ENCODE measurements at regions not wholly inside any gene's neighbourhood (a gene's known extent, or its start where the extent isn't known, plus 50 kb on each side); places are given as distances from the start of the nearest gene placed in this dataset.

DNA sequence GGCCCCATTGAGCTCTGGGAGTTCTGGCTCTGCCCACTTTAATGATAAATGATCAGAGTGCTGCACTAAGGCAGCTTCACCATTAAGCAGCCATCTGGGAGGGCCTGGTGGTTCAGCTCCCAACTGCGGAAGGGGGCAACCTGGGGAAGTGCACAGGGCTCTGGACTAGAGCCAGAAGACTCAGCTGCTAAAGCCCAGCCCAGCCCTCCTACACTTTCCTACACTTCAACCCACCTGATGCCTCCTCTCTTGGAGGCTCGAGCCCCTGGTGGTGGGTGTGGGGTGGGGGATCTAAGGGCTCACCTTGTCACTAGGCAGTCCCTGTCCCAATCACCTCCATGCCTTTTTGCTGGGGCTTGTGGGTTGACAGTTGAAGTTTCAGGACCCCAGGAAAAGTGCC is 60.6 kb upstream of the ANTXRL start:
- DNase-seq (ENCODE audit: low read depth, low spot score): no peak
- H3K4me3 ChIP-seq (ENCODE audit: low read depth, low read length): no peak overlapping the region
- POLR2A ChIA-PET: no interaction called here
- TF ChIP-seq, protein P1, sequence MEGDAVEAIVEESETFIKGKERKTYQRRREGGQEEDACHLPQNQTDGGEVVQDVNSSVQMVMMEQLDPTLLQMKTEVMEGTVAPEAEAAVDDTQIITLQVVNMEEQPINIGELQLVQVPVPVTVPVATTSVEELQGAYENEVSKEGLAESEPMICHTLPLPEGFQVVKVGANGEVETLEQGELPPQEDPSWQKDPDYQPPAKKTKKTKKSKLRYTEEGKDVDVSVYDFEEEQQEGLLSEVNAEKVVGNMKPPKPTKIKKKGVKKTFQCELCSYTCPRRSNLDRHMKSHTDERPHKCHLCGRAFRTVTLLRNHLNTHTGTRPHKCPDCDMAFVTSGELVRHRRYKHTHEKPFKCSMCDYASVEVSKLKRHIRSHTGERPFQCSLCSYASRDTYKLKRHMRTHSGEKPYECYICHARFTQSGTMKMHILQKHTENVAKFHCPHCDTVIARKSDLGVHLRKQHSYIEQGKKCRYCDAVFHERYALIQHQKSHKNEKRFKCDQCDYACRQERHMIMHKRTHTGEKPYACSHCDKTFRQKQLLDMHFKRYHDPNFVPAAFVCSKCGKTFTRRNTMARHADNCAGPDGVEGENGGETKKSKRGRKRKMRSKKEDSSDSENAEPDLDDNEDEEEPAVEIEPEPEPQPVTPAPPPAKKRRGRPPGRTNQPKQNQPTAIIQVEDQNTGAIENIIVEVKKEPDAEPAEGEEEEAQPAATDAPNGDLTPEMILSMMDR (IDR thresholded peaks at IDR 0.05; ENCODE audit: insufficient read depth, low read length, missing control alignments): no peak
- CTCF ChIA-PET: interaction anchor here (1.5 to 2.3 kb wide), 2 partner anchors 8 to 11 kb away, joined by 4 to 7 read pairs; no protein-coding TSS in a partner anchor

DNA sequence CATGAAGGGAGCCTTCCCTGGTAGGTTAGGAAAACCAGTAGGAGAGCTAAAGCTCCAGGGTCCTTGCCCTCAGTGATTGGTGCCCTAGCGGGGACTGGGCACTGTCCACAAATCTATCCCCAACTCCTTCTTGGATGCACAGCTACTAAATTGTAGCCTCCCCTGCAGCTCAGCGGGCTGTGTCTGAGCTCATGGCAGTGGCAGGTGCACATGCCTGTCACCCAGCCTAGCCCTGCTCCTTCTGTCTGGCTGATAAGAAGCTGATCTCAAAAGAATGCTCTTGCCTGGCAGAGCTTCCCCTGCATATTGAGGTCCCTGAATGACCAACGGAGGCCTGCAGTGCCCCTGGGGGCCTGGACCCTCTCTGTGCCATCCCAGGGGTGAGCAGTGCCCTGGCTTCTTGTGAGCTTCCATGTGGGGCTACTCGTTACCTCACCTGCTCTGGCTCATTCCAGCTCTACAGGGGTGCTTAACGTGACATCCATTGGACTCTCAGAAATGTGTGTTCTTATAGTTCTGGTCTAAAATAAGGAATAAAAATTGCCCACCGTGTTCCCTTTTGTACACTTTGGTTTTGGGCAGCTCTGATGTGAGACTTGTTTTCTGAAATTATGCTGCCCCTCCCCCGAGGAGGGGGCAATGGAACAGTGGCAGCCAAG is 59.8 kb upstream of the ANTXRL start:
- ChIA-PET CTCF (interaction anchor here (0.7 to 3.1 kb wide), 6 partner anchors 9 to 318 kb away, joined by 3 to 15 read pairs (median 4); no protein-coding TSS in a partner anchor), POLR2A (no interaction called here)
- no peak overlapping the region for H3K4me3 ChIP-seq (ENCODE audit: low read depth, low read length)
- TF ChIP-seq, protein P1 (IDR thresholded peaks at IDR 0.05; ENCODE audit: insufficient read depth, low read length, missing control alignments): no peak
- no peak for DNase-seq (ENCODE audit: low read depth, low spot score)

DNA sequence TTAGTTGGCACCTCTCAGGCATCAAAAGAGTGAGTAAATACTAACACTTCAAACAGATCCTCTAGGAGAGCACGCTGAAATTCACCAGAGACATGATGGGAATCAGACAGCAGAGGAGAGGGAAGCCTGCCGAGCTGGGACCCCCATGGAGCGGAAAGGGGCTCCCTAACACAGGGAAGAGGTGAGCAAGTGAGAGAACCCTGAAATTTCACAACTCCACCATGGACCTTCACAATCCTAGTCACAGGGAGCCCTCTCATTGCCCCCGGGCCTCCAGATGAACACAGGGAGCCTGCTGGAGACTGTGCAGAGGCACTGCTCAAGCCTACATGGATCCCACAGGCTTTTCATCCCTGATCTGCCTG is 59.2 kb upstream of the ANTXRL start:
- DNase-seq (ENCODE audit: low read depth, low spot score): no peak
- TF ChIP-seq, protein P1 (IDR thresholded peaks at IDR 0.05; ENCODE audit: insufficient read depth, low read length, missing control alignments): no peak
- no peak overlapping the region for H3K4me3 ChIP-seq (ENCODE audit: low read depth, low read length)
- ChIA-PET POLR2A (no interaction called here), CTCF (interaction anchor here (0.9 to 3.1 kb wide), 8 partner anchors 9 to 338 kb away, joined by 3 to 15 read pairs (median 4); no protein-coding TSS in a partner anchor)

DNA sequence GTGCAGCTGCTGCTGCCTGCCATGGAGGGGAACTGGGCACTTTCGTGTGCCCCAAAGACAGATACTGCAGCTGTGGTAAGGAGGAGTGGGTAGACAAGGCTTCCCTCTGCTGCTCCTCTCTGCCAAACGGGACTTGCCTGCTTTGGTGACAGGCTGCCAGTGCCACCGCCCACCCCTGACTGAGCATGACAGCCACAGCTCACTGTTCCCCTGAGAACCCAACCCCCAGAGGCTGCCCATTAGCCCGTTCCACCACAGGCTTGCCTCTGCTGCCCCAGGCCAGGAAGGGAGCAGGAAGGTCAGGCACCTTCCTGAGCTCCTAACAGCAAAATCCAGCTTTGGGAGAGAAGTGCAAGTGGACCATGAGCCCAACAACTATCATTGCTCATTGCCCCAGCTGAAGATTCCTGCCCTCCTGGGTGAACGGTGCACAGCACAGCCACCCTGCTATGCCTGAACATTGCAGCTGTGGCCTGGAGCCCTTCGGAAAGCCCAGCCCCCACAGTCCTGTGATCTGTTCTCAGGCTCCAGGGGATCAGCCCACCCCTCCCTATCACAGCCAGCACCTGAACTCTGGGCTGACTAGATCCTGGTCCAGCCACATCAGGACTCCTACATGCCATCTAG is 58.7 kb upstream of the ANTXRL start:
- CTCF ChIA-PET: interaction anchor here (0.9 to 3.1 kb wide), 7 partner anchors 9 to 337 kb away, joined by 3 to 15 read pairs (median 4); no protein-coding TSS in a partner anchor
- no peak for DNase-seq (ENCODE audit: low read depth, low spot score)
- H3K4me3 ChIP-seq (ENCODE audit: low read depth, low read length): no peak overlapping the region
- POLR2A ChIA-PET: no interaction called here
- TF ChIP-seq, protein P1 (IDR thresholded peaks at IDR 0.05; ENCODE audit: insufficient read depth, low read length, missing control alignments): no peak

DNA sequence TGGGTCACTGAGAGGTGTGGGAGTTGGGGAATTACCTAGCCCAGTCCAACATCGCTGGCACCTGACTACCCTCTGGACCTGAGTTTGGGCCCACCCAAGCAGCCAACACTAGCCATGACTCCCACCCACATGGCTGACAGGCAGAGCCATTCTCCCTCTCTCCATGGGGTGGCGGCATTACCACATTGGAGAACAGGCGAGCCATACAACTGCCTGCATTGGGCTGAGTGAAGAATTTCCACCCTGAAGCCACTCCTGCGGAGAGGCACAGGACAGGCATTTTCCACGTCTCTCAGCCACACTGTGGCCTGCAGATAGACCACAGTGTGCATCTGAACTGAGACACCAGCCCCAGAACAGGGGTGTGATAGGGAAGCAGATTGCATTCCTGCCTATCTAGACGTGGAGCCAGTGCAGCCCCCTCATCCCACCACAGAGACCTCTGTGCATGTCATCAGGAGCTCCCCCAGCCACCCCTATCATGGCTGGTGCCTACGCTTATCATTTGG is 58.2 kb upstream of the ANTXRL start:
- ChIA-PET POLR2A (no interaction called here), CTCF (interaction anchor here (0.7 to 3.1 kb wide), 15 partner anchors 9 to 1548 kb away, joined by 3 to 15 read pairs (median 5); no protein-coding TSS in a partner anchor)
- TF ChIP-seq, protein P1 (IDR thresholded peaks at IDR 0.05; ENCODE audit: insufficient read depth, low read length, missing control alignments): peak; percentile 94
- no peak overlapping the region for H3K4me3 ChIP-seq (ENCODE audit: low read depth, low read length)
- peak; percentile 9 for DNase-seq (ENCODE audit: low read depth, low spot score)

DNA sequence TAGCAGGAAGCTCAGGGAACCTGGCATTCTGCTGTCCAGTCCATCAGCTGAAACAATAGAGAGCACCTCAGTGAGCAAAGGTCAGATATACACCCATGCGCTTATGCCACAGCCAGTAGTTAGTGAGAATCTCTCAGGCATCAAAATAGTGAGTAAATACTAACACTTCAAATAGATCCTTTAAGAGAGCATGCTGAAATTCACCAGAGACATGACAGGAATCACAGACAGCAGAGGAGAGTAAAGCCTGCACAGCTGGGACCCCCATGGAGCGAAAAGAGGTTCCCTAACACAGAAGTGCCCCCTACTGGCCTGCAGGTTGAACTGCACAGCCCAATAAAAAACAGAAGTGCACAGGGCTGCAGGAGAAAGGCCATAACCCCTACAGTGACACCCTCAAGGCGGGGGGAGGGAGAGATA is 57.6 kb upstream of the ANTXRL start:
- CTCF ChIA-PET: interaction anchor here (0.6 to 3.1 kb wide), 12 partner anchors 9 to 1547 kb away, joined by 3 to 15 read pairs (median 4); no protein-coding TSS in a partner anchor
- POLR2A ChIA-PET: no interaction called here
- TF ChIP-seq, protein P1 (IDR thresholded peaks at IDR 0.05; ENCODE audit: insufficient read depth, low read length, missing control alignments): peak; percentile 48
- H3K4me3 ChIP-seq (ENCODE audit: low read depth, low read length): no peak overlapping the region
- no peak for DNase-seq (ENCODE audit: low read depth, low spot score)
